Nephron (organoid): ENCODE measurements at regions not wholly inside any gene's neighbourhood (a gene's known extent, or its start where the extent isn't known, plus 50 kb on each side); places are given as distances from the start of the nearest gene placed in this dataset.

Experiments
- H3K27ac Mint-ChIP-seq, 3 experiments: 2 replicates each; pipeline ENCODE4 v1.8.0; 2020; ENCODE audit warnings: mixed read lengths in 3 of 3, mild to moderate bottlenecking in 2 of 3, moderate library complexity in 1 of 3
- H3K27me3 Mint-ChIP-seq: 2 replicates; pipeline ENCODE4 v1.8.0; 2021; ENCODE audit warnings: low read depth, mild to moderate bottlenecking, moderate library complexity, mixed read lengths
- H3K36me3 Mint-ChIP-seq: 2 replicates; pipeline ENCODE4 v1.8.0; 2020; ENCODE audit warnings: low read depth, mixed read lengths
- H3K4me1 Mint-ChIP-seq: 2 replicates; pipeline ENCODE4 v1.8.0; 2020; ENCODE audit warnings: mixed read lengths
- H3K4me3 Mint-ChIP-seq, 3 experiments: 2 replicates each; pipeline ENCODE4 v1.8.0; 2020; ENCODE audit warnings: mild to moderate bottlenecking in 3 of 3, mixed read lengths in 3 of 3, moderate library complexity in 2 of 3
- H3K9me3 Mint-ChIP-seq: 2 replicates; pipeline ENCODE4 v1.8.0; 2020; ENCODE audit warnings: mixed read lengths
- CTCF ChIP-seq, 3 experiments: fragments of 200-600 bp; sonication (generic); IDR thresholded peaks; one replicate each; pipeline ENCODE4 v1.5.0; 2021; ENCODE audit warnings: antibody characterized with exemption in 3 of 3; ENCODE audit not compliant: unreplicated experiment in 3 of 3

- Mint-ChIP-seq H3K27me3 (no peaks in the 10 kb centered on the region), H3K4me3 (no peak overlapping the region), H3K4me1 (peaks cover 31% of the 10 kb centered on the region), H3K36me3 (no peaks in the 10 kb centered on the region), H3K27ac (no peak overlapping the region), H3K9me3 (no peaks in the 10 kb centered on the region)
- TF ChIP-seq CTCF (IDR thresholded peaks at IDR 0.05; ENCODE audit: unreplicated experiment in 3 of 3), result no peak
Measured at GRCh38 chr20:4087923-4088322, 60.7 kb upstream of the SMOX start.

GRCh38 chr20:4086771-4087687 lies 61.6 kb upstream of the SMOX start:
- H3K4me3 Mint-ChIP-seq, result no peak overlapping the region
- H3K36me3 Mint-ChIP-seq, result peaks cover 3% of the 10 kb centered on the region
- no peak overlapping the region for H3K27ac Mint-ChIP-seq
- H3K9me3 Mint-ChIP-seq, result peaks cover 5% of the 10 kb centered on the region
- H3K27me3 Mint-ChIP-seq, result no peaks in the 10 kb centered on the region
- TF ChIP-seq CTCF (IDR thresholded peaks at IDR 0.05; ENCODE audit: unreplicated experiment in 3 of 3), result no peak
- peaks cover 35% of the 10 kb centered on the region for H3K4me1 Mint-ChIP-seq

- Mint-ChIP-seq H3K4me1 (peaks cover 26% of the 10 kb centered on the region), H3K36me3 (peaks cover 8% of the 10 kb centered on the region), H3K9me3 (peaks cover 11% of the 10 kb centered on the region), H3K27me3 (no peaks in the 10 kb centered on the region), H3K4me3 (peak overlapping the region in 1 of 3 experiments; percentile 42), H3K27ac (peak overlapping the region in 2 of 3 experiments; percentile 48 to 72)
- TF ChIP-seq CTCF (IDR thresholded peaks at IDR 0.05; ENCODE audit: unreplicated experiment in 3 of 3), result no peak
Measured at GRCh38 chr20:4084721-4085120, 63.9 kb upstream of the SMOX start.

GRCh38 chr20:4084096-4084495 lies 64.5 kb upstream of the SMOX start:
- TF ChIP-seq CTCF (IDR thresholded peaks at IDR 0.05; ENCODE audit: unreplicated experiment in 3 of 3), result no peak
- Mint-ChIP-seq H3K27ac (peak overlapping the region in 2 of 3 experiments; percentile 4 to 21), H3K36me3 (peaks cover 8% of the 10 kb centered on the region), H3K27me3 (no peaks in the 10 kb centered on the region), H3K4me1 (peaks cover 26% of the 10 kb centered on the region), H3K9me3 (peaks cover 11% of the 10 kb centered on the region), H3K4me3 (no peak overlapping the region)

GRCh38 chr20:4083098-4083865 lies 65.3 kb upstream of the SMOX start:
- TF ChIP-seq CTCF (IDR thresholded peaks at IDR 0.05; ENCODE audit: unreplicated experiment in 3 of 3), result no peak
- Mint-ChIP-seq H3K27me3 (no peaks in the 10 kb centered on the region), H3K36me3 (peaks cover 8% of the 10 kb centered on the region), H3K9me3 (peaks cover 11% of the 10 kb centered on the region), H3K27ac (peak overlapping the region; percentile 4 to 36 (median 21)), H3K4me3 (no peak overlapping the region), H3K4me1 (peaks cover 32% of the 10 kb centered on the region)
